Renal cortex interstitium (tissue), 11 donors: ENCODE measurements at regions not wholly inside any gene's neighbourhood (a gene's known extent, or its start where the extent isn't known, plus 50 kb on each side); places are given as distances from the start of the nearest gene placed in this dataset.
A peak's percentile ranks its signal among the peaks of the same experiment; 100 is the strongest.

Experiments used
- DNase-seq, 11 donors: peaks; one replicate each; pipeline ENCODE4 v3.0.0-alpha.2; 2013; ENCODE audit warnings: low read depth in 9 of 11, low spot score in 4 of 11; ENCODE audit errors: extremely low read depth in 1 of 11

GRCh38 chr18:46282646-46283045 lies 178.5 kb downstream of the HAUS1 start:
- DNase-seq, result no peak

DNA sequence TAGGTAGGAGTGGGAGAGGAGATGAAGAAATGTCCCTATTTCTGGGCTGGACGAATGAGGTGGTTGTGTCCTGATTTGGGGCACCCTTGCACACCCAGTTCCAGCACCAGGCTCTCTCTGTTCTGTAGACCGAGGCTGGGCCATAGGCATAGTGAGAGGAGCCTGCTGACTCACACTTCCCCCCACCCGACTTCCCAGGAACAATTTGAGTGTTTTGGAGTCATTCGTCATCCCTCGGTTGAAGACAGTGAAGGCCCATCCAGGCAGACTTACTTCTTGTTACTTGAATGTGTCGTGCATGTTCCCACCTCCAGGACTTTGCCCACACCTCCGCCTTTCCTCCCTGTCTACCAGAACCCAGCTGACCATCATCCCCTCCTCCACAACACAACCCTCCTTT lies 179.1 kb downstream of the HAUS1 start:
- DNase-seq, result no peak

DNA sequence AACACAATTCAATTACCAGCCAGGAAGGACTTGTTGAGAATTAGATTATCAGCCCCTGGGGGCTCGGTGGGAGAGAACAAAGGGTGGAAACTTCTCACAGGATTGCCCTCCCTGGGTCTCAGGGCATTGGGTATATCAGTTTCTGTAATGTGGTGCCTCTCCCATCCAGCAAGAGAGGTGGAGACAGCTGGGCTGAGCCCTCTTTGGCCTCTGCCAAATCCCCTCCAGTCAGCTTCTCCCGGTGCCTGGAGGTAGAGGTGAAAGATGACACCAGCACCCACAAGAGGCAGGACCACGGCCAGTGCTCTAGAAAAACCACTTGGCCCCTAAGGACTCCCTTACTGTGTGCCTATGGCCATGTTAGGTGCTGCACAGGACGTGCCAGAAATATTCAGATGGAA lies 179.7 kb downstream of the HAUS1 start:
- no peak for DNase-seq

GRCh38 chr18:46289463-46289862 lies 185.3 kb downstream of the HAUS1 start:
- peak in 1 of 11 donors; percentile 19 for DNase-seq

DNA sequence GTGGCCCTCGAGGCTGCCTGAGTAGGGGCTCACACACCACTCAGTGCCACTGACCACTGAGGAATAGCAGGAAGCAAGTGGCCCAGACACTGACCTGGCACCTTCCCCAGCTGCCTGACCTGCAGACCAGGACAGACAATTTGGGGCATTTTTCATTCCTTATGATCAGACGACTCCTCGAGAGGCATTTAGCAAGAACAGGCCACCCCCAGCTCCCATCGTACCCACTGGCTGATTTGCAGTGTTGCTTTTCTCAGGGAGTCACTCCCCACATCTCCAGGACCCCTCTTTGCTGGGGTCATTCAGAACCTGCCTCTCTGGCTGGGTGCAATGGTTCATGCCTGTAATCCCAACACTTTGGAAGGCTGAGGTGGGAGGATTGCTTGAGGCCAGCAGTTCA lies 185.7 kb downstream of the HAUS1 start:
- DNase-seq, result no peak

GRCh38 chr18:46290440-46291020 lies 186.3 kb downstream of the HAUS1 start:
- DNase-seq, result no peak

DNA sequence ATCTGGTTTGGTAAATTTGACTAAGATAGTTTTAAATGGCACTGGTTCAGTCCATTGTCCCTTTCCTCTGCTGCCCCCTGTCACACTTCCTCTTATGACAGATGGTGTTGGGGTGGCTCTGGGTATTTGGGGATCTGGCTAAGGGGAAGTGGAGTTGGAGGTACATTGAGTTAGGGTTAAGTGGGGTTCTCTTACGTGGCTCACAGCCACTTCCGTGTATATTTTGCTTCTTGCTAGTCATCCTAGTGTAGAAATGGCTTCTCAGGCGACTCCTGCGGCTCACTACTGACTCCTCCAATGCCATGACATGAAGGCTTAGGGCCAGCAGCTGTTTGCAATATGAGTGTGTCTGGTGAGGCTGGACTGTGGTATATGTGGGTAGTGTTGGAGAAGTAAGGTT lies 187.0 kb downstream of the HAUS1 start:
- DNase-seq, result no peak

- DNase-seq, result peak in 2 of 11 donors; percentile 9 to 25
Observed at GRCh38 chr18:46293742-46294181, 189.6 kb downstream of the HAUS1 start.

DNA sequence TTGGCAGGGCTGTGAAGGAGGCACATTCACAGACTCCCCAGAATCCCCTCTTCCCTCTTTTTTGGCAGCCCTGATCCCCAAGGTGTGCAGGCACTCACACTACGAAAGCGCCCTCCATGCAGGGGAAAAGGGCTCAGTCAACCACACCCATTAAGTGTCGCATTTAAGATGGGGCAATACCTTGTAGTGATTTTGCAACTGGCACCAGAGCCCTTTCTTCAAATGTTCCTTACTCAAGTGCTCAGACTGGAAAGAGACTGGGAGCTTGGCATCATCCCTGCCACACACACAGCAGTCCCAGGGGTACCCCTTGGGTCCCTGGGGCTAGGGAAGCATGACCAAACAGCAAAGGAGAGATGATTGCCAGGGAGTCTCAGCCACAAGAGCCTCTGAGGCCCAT lies 190.1 kb downstream of the HAUS1 start:
- DNase-seq, result no peak

GRCh38 chr18:46294751-46295150 lies 190.6 kb downstream of the HAUS1 start:
- DNase-seq, result no peak

- DNase-seq, result no peak
Observed at GRCh38 chr18:46295416-46295815, 191.2 kb downstream of the HAUS1 start.

DNA sequence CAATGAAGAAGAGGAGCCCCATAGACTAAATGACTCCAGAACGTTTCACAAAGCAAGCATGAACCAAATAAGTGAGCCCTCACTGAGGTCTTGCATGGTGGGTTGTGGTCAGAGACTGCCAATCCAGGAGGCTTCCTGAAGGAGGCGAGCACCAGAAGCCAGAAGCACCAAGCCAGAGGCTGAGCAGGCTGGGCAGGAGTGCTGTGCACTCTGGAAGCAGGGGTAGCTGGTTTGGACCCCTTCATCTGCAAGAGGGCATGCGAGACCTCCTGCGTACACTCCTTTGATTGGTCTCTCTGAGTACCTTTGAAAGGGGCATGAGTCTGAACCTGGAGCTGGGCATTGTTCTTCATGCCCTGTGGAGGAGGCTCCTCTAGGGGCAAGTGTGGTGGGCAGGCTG lies 192.5 kb downstream of the HAUS1 start:
- DNase-seq, result no peak

- DNase-seq, result no peak
Observed at GRCh38 chr18:46297124-46297523, 192.9 kb downstream of the HAUS1 start.

DNA sequence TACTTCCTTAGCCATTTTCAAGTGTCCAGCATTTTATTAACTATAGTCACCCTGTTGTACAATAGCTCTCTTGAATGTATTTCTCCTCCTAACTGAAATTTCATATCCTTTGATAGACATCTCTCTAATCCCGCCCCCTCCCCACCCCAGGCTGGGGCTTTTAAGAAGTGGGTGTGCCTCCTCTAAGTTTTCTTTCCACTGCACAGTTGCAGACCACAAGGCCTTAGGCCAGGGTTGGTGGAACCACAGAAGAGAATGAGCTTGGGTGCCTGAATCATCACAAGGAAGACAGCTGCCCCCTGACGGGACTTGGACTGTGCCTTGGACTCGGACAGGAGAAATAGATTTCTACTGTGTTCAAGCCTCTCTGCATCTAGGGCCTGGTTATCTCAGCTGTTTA lies 193.4 kb downstream of the HAUS1 start:
- DNase-seq, result no peak

DNA sequence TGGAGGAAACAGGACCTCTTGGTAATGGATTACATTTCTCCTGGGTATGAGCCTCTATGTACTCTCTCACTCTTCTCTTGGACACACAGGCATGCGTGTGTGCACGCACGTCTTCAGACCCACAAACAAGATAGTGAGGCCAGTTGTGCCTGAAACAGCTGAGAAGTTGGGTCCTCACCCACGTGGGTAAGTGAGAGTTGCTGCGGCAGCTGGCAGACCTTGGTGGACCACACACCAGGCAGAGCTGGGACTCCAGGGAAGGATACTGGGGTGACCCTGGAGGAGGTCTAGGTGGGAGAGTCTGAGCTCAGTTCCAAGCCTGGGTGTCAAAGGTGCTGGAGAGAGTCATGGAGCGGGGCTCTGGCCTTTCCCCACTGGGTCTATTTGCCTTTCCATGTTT lies 194.3 kb downstream of the HAUS1 start:
- DNase-seq, result no peak

DNA sequence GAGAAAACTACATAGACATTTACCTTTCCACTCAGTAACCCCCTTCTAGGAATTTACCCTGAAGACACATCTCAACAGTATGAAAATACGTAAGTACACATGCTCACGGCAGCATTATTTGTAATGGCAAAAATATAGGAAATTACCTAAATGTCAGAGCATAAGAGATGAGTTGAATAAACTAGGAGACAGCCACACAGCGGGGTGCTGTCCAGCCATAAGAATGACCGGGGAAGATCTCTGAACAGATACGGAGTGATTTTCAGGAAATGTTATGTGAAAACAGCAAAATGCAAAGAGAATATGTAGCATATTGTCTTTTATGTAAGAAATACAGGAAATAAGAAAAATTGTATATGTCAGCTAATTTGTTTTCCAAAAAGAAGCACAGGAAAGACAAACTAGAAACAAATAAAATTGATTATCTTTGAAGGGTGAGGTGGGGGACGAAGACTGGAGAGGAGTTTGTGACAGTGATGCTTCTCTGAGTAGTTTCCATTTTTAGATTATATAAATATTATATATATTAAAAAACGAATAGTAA lies 195.4 kb downstream of the HAUS1 start:
- DNase-seq, result no peak

DNA sequence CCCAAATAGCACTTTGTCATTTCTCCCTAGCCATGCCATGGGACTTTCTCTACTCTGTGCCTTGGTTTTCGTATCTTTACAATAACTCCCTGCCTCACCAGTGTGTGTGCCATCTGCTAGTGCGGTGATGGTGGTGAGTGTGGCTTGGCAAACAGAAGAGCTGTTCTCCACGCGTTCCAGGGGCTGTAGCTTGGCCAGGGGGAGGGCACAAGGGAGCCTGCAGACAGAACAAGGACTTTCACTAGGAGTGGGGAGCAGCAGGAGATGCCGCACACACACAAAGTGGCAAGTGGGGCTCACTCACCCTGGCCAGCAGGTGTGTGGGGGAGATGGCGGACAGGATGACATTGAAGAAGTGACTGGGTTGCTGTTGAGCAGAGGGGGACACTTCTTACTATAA lies 196.9 kb downstream of the HAUS1 start:
- no peak for DNase-seq

DNA sequence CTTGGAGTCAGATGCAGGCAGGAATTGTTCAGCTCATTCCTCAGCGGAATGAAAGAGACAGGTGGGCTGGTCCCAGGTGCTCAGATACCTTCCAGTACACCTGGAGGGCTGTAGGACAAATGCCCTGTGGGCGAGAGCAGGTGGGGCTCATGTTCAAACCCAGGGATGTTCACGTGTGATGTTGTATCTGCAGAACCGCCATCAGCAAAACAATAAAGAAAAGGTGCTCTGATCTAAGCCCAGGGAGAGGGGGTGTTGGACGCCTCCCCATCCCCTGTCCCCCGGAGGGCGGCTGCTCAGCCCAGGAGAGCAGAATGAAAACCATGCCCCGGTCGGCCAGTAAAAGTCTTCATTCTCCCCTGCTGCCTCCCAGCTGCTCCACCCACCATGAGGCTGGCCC lies 197.4 kb downstream of the HAUS1 start:
- no peak for DNase-seq

DNA sequence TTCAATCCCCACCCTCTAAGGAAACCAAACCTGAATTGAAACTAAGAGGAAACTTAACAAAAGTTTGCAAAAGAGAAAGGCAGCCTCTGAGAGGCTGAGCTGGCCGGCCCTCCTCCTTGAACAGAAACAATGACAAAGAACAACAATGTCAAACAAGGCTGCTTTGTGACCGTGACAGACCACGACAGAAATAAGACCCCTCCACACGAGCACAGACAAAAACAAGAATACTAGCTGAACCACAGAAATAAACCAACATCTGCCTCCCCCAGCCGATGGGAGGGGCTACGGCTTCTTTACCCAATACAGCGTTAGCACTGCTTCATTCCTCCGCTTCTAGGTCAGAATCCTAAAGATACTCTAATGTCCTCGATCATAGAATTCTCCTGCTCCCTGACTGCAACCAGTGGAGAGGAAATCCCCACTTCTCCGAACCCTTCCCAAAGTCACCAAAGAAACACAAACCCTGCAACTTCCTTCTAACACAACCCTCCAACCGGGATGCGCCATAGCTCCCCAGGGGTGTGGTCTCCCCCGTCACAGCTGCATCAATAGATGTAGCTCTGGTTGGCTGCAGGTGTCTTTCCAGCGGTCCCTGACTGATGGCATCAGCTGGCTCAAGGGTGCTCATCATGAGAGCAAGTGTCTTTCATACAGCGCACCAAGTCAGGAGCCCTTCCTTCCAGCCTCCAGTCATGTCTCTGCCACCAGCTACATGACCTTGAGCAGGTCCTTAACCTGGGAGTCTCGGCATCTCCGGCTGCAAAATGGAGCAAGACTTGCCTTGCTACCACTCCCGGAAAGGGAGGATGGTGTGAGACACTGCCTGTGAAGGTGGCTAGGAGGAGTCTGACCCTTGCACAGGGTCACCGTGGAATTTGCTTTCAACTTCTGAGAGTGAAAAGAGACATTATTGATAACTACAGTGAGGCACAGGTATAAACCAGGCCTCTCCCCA lies 198.6 kb downstream of the HAUS1 start:
- DNase-seq, result no peak

- DNase-seq, result no peak
Observed at GRCh38 chr18:46310258-46310657, 206.1 kb downstream of the HAUS1 start.
